ENCODE measurements at regions not wholly inside any gene's neighbourhood (a gene's known extent, or its start where the extent isn't known, plus 50 kb on each side); places are given as distances from the start of the nearest gene placed in this dataset.

DNA sequence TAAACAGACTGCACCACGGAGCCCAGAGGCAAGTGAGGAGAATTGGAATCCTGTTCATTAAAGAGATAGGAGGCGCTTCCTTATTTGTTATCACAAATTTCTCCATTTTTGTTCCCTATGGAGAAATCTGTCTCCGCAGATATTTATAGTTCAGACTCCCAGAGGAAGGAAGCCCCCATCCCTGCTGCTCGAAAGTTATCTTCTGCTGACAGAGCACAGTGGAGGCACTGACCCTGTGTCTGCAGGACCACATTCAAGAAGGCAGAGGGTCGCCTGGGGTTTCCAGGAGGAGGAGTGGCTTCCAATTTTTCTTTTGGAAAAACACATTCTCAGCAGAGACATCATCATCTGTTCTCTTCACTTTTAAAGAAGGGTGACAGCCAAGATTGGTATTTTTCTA is 73.0 kb upstream of the GPR45 start:
- Histone ChIP-seq H2BK120ac (ENCODE audit: low read depth, low read length) (no peak overlapping the region), H3K9ac (ENCODE audit: low read depth, low read length) (no peak overlapping the region), H4K20me1 (ENCODE audit: insufficient read depth, low read length) (no peaks in the 10 kb centered on the region), H3K4me3 (ENCODE audit: insufficient read depth, low read depth, low read length) (no peak overlapping the region), H2AK9ac (replicated peaks; ENCODE audit: low read depth, low read length, poor library complexity) (no peak overlapping the region), H3K4me1 (ENCODE audit: control insufficient read depth, insufficient read depth, low read length) (no peaks in the 10 kb centered on the region), H3K27me3 (ENCODE audit: control insufficient read depth, insufficient read depth, low read length) (peaks cover 7% of the 10 kb centered on the region), H2AK5ac (ENCODE audit: low read depth, low read length) (no peak overlapping the region), H2BK20ac (ENCODE audit: low read depth, low read length) (no peak overlapping the region), H3K9me3 (ENCODE audit: control insufficient read depth, insufficient read depth, low read length) (no peaks in the 10 kb centered on the region), H3K14ac (replicated peaks; ENCODE audit: low read depth, low read length) (no peak overlapping the region), H2BK15ac (ENCODE audit: low read depth, low read length) (no peak overlapping the region), H3K27ac (ENCODE audit: insufficient read depth, low read length) (no peak overlapping the region), H4K91ac (ENCODE audit: insufficient read depth, low read depth, low read length) (no peak overlapping the region), H2AFZ (replicated peaks; ENCODE audit: low read length, poor library complexity) (no peak overlapping the region), H3K23ac (ENCODE audit: low read depth, low read length) (no peak overlapping the region), H4K5ac (ENCODE audit: low read depth, low read length) (no peak overlapping the region), H3K79me1 (ENCODE audit: low read depth in 1 of 2, low read length in 2 of 2) (no peaks in the 10 kb centered on the region), H3K18ac (ENCODE audit: low read depth, low read length) (no peak overlapping the region), H3K9me1 (ENCODE audit: insufficient read depth, low read length) (no peaks in the 10 kb centered on the region), H3K36me3 (ENCODE audit: control insufficient read depth, insufficient read depth, low read length) (no peaks in the 10 kb centered on the region), H3K4ac (ENCODE audit: low read depth, low read length) (no peak overlapping the region), H4K8ac (ENCODE audit: low read depth in 2 of 2, low read length in 2 of 2) (no peak overlapping the region), H2BK5ac (ENCODE audit: low read depth, low read length, poor library complexity, severe bottlenecking) (no peak overlapping the region), H3K56ac (ENCODE audit: extremely low read depth, insufficient read depth, low read length) (no peak overlapping the region), H3K4me2 (ENCODE audit: low read depth, low read length) (no peak overlapping the region)
- ATAC-seq (ENCODE audit: low read depth) (no peak), DNase-seq (no peak)
- no TSS peak for BruUV-seq (replicated peaks)
- no CpG with 5 or more reads among the region's 5 CpGs for WGBS, 2 experiments (ENCODE audit: extremely low coverage in 2 of 2, insufficient read length in 1 of 2)
- in situ Hi-C loops (cut with MboI; ENCODE audit: low sequenced_read_pairs) (no loop called here), intact Hi-C loops (cut with micrococcal nuclease) (loop anchor here (10.0 kb wide), 1 partner anchor 56 kb away; no protein-coding TSS in a partner anchor), dilution Hi-C loops (cut with HindIII; ENCODE audit: low sequenced_read_pairs, unreplicated experiment) (no loop called here)
- ChIA-PET POLR2A (ENCODE audit: unreplicated experiment) (no interaction called here), CTCF (no interaction called here)
- TF ChIP-seq CEBPB (IDR thresholded peaks at IDR 0.05; ENCODE audit: low read depth, low read length) (no peak), FOS (IDR thresholded peaks at IDR 0.05; ENCODE audit: low read depth, low read length) (no peak), SMC3 (IDR thresholded peaks at IDR 0.05; ENCODE audit: low read depth, low read length) (no peak), MAFK (IDR thresholded peaks at IDR 0.05; ENCODE audit: low read depth, low read length) (no peak), CHD1 (IDR thresholded peaks at IDR 0.05; ENCODE audit: low read depth, low read length) (no peak), NFE2L2 (IDR thresholded peaks at IDR 0.05; ENCODE audit: low read depth, low read length) (no peak), MXI1 (IDR thresholded peaks at IDR 0.05; ENCODE audit: borderline replicate concordance, low read depth, low read length) (no peak), POLR2A (IDR thresholded peaks at IDR 0.05; ENCODE audit: low read depth, low read length) (no peak), MAZ (IDR thresholded peaks at IDR 0.05; ENCODE audit: borderline replicate concordance, low read depth, low read length) (no peak), RCOR1 (IDR thresholded peaks at IDR 0.05; ENCODE audit: insufficient replicate concordance, low read length) (no peak), RAD21 (IDR thresholded peaks at IDR 0.05; ENCODE audit: low read length) (no peak), RFX5 (IDR thresholded peaks at IDR 0.05; ENCODE audit: low read depth, low read length) (no peak), BHLHE40 (IDR thresholded peaks at IDR 0.05; ENCODE audit: low read depth, low read length) (no peak)
- TF ChIP-seq, protein P1, sequence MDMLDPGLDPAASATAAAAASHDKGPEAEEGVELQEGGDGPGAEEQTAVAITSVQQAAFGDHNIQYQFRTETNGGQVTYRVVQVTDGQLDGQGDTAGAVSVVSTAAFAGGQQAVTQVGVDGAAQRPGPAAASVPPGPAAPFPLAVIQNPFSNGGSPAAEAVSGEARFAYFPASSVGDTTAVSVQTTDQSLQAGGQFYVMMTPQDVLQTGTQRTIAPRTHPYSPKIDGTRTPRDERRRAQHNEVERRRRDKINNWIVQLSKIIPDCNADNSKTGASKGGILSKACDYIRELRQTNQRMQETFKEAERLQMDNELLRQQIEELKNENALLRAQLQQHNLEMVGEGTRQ (IDR thresholded peaks at IDR 0.05; ENCODE audit: low read depth, low read length), result no peak
- TF ChIP-seq, protein P2, sequence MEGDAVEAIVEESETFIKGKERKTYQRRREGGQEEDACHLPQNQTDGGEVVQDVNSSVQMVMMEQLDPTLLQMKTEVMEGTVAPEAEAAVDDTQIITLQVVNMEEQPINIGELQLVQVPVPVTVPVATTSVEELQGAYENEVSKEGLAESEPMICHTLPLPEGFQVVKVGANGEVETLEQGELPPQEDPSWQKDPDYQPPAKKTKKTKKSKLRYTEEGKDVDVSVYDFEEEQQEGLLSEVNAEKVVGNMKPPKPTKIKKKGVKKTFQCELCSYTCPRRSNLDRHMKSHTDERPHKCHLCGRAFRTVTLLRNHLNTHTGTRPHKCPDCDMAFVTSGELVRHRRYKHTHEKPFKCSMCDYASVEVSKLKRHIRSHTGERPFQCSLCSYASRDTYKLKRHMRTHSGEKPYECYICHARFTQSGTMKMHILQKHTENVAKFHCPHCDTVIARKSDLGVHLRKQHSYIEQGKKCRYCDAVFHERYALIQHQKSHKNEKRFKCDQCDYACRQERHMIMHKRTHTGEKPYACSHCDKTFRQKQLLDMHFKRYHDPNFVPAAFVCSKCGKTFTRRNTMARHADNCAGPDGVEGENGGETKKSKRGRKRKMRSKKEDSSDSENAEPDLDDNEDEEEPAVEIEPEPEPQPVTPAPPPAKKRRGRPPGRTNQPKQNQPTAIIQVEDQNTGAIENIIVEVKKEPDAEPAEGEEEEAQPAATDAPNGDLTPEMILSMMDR (conservative IDR thresholded peaks at IDR 0.05; ENCODE audit: low read depth, low read length), result no peak
- TF ChIP-seq, protein P3, sequence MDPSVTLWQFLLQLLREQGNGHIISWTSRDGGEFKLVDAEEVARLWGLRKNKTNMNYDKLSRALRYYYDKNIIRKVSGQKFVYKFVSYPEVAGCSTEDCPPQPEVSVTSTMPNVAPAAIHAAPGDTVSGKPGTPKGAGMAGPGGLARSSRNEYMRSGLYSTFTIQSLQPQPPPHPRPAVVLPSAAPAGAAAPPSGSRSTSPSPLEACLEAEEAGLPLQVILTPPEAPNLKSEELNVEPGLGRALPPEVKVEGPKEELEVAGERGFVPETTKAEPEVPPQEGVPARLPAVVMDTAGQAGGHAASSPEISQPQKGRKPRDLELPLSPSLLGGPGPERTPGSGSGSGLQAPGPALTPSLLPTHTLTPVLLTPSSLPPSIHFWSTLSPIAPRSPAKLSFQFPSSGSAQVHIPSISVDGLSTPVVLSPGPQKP (IDR thresholded peaks at IDR 0.05; ENCODE audit: borderline replicate concordance, low read depth, low read length), result no peak
